Left ventricle myocardium inferior (tissue), 1 donor: ENCODE measurements at regions not wholly inside any gene's neighbourhood (a gene's known extent, or its start where the extent isn't known, plus 50 kb on each side); places are given as distances from the start of the nearest gene placed in this dataset.

Source experiments
- DNase-seq: peaks from one replicate; pipeline ENCODE4 v3.0.0-alpha.2; 2020
- H3K27ac ChIP-seq: fragments of 200-600 bp; replicated peaks from 2 replicates; pipeline ENCODE4 v1.8.0; 2021
- H3K27me3 ChIP-seq: fragments of 200-600 bp; 2 replicates; pipeline ENCODE4 v1.8.0; 2021; ENCODE audit warnings: low read depth
- H3K36me3 ChIP-seq: fragments of 200-600 bp; 2 replicates; pipeline ENCODE4 v1.8.0; 2021
- H3K4me1 ChIP-seq: fragments of 200-600 bp; 2 replicates; pipeline ENCODE4 v1.8.0; 2021
- H3K4me3 ChIP-seq: fragments of 200-600 bp; 2 replicates; pipeline ENCODE4 v1.8.0; 2021; ENCODE audit warnings: mild to moderate bottlenecking, moderate library complexity
- H3K9me3 ChIP-seq: fragments of 200-600 bp; replicated peaks from 2 replicates; pipeline ENCODE4 v1.8.0; 2021
- intact Hi-C: fragments of 100-400 bp; cut with micrococcal nuclease; formaldehyde crosslinking; loops from one replicate; pipeline ENCODE4 v1.11.0; 2022
- TF ChIP-seq, protein P1 (sequence below): fragments of 200-600 bp; IDR thresholded peaks from 2 replicates; pipeline ENCODE4 v1.8.0; 2021; ENCODE audit warnings: antibody characterized with exemption, mild to moderate bottlenecking, borderline replicate concordance
- donor health status: DM: no; HTN: yes; CAD: no; lungs with severe emphysema.

DNA sequence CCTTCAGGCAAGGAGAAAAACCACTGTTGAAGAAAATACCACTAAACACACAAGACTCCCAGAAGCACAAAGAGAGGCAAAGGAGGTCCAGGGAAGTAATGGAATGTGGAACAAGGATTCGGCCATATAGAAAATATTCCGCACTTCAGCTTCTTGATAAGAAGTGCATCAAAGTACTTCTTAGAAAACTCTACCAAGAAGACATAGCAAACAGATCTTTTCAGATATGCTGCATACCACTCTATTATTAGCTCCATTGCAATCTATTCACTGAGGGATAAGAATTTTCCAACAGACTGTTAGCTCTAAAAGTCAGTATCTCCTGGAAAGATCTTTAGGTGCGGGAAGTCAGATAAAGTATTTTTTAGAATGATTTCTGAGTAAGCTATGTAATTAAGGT lies 231.8 kb downstream of the WDR11 start:
- intact Hi-C loops, result no loop called here
- TF ChIP-seq, protein P1, sequence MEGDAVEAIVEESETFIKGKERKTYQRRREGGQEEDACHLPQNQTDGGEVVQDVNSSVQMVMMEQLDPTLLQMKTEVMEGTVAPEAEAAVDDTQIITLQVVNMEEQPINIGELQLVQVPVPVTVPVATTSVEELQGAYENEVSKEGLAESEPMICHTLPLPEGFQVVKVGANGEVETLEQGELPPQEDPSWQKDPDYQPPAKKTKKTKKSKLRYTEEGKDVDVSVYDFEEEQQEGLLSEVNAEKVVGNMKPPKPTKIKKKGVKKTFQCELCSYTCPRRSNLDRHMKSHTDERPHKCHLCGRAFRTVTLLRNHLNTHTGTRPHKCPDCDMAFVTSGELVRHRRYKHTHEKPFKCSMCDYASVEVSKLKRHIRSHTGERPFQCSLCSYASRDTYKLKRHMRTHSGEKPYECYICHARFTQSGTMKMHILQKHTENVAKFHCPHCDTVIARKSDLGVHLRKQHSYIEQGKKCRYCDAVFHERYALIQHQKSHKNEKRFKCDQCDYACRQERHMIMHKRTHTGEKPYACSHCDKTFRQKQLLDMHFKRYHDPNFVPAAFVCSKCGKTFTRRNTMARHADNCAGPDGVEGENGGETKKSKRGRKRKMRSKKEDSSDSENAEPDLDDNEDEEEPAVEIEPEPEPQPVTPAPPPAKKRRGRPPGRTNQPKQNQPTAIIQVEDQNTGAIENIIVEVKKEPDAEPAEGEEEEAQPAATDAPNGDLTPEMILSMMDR, result no peak
- Histone ChIP-seq H3K36me3 (no peaks in the 10 kb centered on the region), H3K27ac (no peak overlapping the region), H3K27me3 (peaks cover 71% of the 10 kb centered on the region), H3K9me3 (no peaks in the 10 kb centered on the region), H3K4me1 (peaks cover 23% of the 10 kb centered on the region), H3K4me3 (no peak overlapping the region)
- DNase-seq, result no peak

DNA sequence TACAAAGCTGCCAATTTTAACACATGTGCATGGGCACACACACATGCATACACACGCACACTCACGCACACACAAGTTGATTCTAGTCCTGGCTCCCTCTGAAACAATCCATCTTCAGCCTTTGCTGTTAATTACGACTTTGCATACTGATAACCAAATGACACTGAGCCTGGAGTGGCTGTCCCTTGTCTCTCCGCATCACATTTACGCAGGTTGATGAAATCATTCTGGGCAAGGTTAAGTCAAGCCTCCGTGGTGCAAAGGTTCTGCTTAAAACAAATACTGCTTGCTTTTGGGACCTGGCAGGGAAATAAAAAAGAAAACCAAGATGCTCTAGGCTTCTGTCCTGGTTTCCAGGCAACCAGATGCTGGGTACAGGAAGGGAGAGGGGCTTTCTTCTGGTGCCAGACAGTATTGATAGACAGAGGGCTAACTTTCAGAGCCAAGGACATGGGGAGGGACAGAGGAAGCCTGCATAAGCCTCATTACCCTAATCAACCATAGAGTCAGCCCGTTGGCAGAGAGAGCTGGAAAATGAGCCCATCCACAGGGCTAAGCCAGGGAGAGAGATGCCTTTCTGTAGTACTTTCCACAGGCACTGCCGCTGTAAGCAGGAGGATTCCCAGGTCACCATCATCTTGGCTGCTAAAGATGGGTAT lies 233.0 kb downstream of the WDR11 start:
- intact Hi-C loops, result no loop called here
- no peak for DNase-seq
- H3K9me3 ChIP-seq, result no peaks in the 10 kb centered on the region
- no peak overlapping the region for H3K27ac ChIP-seq
- H3K27me3 ChIP-seq, result peaks cover 61% of the 10 kb centered on the region
- TF ChIP-seq, protein P1, result no peak
- peaks cover 12% of the 10 kb centered on the region for H3K4me1 ChIP-seq
- no peak overlapping the region for H3K4me3 ChIP-seq
- no peaks in the 10 kb centered on the region for H3K36me3 ChIP-seq

DNA sequence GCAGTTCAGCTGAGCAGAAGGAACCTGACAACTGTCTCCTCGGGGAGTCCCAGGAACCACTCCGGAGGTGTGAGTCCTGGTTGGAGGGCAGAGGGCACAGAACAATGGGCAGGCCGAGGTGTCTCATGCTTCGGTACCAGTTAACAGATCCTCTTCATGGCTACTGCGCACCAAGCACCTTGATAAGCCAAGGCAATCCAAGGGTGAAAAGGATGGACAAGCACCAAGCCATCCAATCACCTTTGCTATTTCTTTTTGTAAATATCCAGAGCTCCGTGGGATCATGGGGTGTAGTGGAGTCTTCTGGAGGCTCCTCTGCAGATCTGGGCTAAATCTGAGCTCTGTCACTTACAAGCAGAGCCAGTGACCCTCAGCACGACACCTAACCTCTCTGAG lies 233.5 kb downstream of the WDR11 start:
- TF ChIP-seq, protein P1, result no peak
- peaks cover 58% of the 10 kb centered on the region for H3K27me3 ChIP-seq
- no peaks in the 10 kb centered on the region for H3K36me3 ChIP-seq

DNA sequence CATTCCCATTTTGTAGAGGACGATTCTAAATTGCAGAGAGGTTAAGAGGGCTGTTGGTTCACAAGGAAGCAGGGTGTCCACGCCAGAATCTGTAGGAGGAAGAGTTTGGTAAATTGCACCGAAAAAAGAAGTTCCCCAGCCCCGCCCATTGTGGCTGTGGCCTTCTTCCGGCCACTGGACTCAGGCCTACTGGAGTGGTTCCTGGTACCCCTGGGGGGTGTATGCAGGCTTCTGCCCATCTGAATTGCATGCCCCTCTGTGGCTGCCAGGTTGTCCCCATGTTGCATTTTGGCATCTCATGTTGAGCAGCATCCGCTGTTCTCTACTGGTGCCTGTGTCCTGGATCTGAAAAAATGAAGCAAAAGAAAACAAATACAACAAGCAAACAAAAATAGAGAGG lies 234.2 kb downstream of the WDR11 start:
- Histone ChIP-seq H3K4me3 (no peak overlapping the region), H3K4me1 (no peaks in the 10 kb centered on the region), H3K27me3 (peaks cover 56% of the 10 kb centered on the region), H3K27ac (no peak overlapping the region), H3K36me3 (no peaks in the 10 kb centered on the region), H3K9me3 (no peaks in the 10 kb centered on the region)
- TF ChIP-seq, protein P1, result no peak
- no peak for DNase-seq
- intact Hi-C loops, result no loop called here

More for the DNA sequence above, 233.5 kb downstream of the WDR11 start:
- H3K4me1 ChIP-seq, result peaks cover 7% of the 10 kb centered on the region
- intact Hi-C loops, result no loop called here
- no peak overlapping the region for H3K4me3 ChIP-seq
- no peaks in the 10 kb centered on the region for H3K9me3 ChIP-seq
- no peak for DNase-seq
- no peak overlapping the region for H3K27ac ChIP-seq

DNA sequence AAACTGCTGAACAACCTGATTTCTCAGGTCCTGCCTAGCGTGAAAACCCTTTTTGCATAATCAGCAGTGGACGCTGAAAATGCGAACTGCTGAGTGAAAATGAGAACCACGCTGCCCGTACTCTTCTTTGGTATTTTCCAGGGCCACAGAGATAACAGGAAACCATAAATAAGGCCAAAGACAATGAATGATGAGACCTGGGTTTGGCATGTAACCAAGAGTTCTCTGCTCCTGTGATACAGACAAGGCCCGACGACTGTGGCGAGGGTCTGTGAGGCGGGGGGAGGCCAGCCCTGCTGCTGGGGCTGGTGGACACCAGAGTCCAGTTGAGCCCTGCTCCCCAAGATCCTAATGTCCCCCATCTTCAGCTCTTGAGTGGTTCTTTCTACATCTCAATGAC lies 236.0 kb downstream of the WDR11 start:
- Histone ChIP-seq H3K27me3 (peaks cover 40% of the 10 kb centered on the region), H3K36me3 (no peaks in the 10 kb centered on the region), H3K9me3 (peaks cover 5% of the 10 kb centered on the region), H3K4me1 (no peaks in the 10 kb centered on the region), H3K4me3 (no peak overlapping the region), H3K27ac (no peak overlapping the region)
- intact Hi-C loops, result no loop called here
- DNase-seq, result no peak
- TF ChIP-seq, protein P1, result no peak
